KG1 (cell line): ENCODE measurements at regions not wholly inside any gene's neighbourhood (a gene's known extent, or its start where the extent isn't known, plus 50 kb on each side); places are given as distances from the start of the nearest gene placed in this dataset.

ENCODE experiments used
- DNase-seq: peaks from one replicate; lab custom pipeline; 2025; lab: John Stamatoyannopoulos, UW

DNA sequence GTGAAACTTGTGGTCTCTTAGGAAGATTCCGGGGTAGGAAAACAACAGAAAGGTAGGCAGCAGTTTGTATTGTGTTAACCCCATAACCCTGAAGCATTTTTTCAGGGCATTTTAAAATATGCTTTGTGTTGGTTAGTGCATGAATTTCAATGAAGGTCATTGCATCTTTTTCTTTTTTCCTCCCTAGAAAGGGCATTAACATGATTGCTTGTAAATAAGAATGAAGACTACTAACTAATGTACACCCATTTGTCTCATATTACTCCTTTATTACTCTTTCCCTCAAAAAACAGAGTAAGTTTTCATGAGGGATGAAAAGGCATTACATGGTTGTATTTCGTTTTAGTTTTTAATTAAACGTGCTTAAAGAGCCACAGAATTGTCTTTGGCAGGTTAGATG lies 141.4 kb downstream of the OGFRL1 start:
- DNase-seq = no peak

DNA sequence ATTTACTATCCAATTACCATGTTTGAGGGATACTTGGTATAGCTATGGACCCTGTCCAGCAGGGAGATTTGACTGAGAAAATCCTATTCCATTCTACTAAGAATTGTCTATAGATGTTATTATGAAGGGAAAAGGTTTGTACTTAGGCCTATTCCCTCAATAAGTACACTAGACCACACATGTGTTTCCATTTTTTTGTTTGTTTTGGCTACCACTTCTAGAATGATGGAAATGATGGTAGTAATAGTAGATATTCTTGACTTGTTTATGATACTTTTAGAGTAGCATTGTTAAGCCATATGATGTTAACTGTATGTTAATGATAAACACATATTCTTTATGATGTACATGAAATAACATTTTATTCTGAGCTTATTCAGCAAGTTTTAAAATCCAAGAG lies 144.8 kb downstream of the OGFRL1 start:
- DNase-seq = no peak

DNA sequence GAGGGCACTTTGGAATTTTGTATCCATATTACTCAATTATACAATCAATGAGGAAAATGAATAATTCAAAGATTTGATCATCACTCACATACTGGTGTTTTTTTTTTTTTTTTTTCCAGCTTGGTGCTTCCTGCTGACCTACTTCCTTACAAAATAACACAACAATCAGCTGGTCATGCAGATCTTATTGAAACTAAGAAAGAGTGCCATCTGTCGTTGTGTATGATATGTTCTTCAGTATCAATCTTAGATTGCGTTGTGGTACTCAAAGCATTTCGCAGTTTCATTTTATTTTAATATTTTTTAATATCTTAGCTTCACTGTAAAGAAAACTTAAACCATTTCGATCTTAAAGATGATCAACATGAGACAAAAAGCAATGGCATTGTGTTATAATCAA lies 155.6 kb downstream of the OGFRL1 start:
- no peak for DNase-seq

DNA sequence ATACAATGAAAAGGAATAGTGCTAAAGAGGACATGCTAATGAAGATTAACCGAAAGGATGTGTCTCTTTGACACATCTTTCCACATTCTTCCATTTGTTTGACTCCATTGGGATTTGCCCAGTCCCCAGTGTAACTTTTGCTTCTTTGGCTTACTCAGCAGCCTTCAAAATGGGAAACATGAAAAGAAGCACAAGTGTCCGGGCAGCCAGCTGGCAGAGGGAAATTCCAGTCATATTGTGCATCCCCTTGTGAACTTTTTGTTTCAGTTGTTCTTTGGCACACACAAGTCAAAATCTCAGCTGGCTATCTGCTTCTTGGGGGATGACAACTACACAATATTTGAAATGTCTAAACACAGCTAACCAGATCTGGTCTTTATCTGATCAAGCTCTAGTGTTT lies 157.4 kb downstream of the OGFRL1 start:
- DNase-seq = no peak

DNA sequence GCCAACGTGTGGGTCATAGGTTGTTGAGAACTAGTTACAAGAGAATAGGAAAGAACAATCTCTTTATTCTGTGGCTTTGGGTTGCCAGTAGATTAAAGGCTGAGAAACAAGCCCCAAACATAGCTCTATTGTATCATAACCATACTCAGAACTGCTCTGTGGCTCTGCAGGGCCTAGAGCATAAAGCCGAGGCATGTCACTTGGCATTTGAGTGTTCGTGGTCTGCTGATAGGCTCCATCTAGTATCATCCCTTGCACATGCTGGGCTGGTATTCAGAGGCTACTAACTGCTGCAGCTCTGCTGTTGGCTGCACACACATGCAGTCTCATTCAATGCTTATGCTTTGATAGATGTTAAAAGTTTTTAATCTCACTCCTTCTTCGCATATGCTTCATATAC lies 157.9 kb downstream of the OGFRL1 start:
- DNase-seq = no peak

DNA sequence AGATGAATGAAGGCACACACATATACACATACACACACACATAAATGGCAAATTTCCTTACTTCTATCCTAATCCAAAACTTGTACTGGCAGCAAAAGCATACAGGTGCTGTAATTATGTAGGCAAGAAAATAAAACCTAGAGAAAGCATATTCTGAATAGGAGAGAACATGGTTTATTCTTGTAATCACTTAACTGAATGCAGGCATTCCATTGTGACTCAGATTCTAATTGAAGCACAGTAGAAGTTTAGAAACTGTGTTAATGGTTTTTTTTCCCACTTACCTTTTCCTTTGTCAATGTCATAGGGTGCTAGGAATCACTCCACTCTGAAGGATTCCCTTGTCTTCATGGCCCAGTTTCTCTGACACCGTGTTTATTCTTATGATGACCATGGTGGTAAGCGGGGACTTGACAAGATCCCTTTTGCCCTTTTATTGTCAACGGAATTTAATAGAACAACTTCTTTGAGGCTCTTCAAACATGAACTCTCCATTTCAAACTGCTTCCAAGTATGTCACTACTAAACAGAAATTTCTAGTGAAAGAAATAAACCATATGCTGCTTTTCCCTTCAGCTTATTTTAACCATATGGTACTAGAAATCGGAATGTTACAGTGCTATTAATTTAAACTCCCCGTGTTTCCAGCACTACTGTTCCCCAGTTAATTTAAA lies 164.2 kb downstream of the OGFRL1 start:
- DNase-seq = no peak

DNA sequence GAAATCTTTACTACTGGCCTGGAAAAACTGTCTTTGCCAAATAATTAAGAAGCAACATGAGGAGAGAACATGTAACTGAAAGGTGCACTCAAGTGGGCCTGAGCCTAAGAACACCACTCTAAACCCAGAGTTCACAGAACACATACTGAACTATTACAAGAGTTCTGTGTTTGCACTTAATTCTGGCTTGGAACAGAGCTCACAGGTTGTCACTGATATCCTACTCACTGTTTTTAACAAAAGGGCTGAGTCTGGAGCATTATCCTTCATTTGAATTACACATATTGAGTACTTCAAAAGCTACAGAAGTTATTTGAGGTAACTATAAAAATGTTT lies 164.7 kb downstream of the OGFRL1 start:
- DNase-seq = no peak

DNA sequence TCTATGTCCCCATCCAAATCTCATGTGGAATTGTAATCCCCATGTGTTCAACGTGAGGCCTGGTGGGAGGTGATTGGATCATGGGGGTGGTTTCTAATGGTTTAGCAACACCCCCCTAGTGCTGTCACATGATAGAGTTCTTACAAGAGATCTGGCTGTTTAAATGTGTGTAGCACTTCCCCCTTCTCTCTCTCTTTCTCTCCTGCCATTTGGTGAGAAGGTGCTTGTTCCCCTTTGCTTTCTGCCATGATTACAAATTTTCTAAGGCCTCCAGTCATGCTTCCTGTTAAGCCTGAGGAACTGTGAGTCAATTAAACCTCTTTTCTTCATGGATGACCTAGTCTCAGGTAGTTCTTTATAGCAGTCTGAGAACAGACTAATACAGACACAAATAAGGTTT lies 165.4 kb downstream of the OGFRL1 start:
- no peak for DNase-seq

DNA sequence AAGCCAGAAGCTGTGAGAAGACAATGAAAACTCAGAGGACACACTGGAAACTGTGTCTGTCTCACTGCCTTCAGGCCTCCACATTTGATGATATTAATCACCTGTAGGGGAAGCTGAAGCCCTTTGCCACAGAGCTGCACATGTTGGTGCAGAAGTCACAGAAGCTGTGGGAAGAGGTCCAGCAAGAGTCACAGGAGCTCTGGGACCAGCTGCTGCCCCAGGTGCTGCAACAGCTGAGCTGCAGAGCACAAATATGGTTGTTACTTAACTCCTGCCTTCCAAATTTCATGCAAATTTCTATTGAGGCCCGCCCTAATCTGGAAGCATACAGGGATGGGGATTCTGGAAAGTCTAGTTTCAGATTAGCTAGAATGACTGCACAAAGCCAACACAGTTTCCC lies 169.3 kb downstream of the OGFRL1 start:
- no peak for DNase-seq

DNA sequence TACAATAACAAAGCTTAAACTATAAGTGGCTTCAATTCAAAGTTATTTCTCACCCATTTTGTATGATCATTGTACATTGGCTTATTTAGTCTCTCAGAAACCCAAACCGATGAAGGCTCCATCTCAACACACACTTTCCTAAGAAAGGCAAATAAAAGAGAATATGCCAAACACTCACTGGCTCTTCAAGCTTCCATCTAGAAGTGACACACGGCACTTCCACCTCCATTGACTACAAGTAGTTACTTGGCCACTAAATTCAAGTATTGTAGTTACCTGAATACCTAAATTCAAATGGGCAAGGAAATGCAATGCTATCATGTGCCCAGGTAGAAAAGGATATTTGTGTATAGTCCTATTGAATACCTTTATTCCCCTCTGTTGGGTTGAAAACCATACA lies 170.6 kb downstream of the OGFRL1 start:
- no peak for DNase-seq

DNA sequence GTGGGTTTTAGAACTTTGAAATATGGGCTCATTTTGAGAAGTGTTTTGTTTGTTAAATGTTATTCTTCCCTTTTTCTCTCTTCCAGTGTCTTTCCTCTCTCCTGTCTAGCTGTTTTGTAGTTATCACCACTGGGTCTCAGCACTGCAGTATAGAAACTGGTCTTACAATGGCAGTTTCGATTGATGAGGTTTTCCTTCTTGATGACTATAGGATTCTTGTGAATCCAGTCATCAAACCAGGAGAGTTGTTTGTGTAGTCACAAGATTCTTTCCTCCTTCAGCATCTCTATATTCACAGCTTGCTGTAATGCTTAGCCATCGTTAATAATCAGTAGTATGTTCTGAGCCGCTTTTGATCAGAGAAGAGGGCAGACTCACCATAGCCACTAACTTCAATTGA lies 172.3 kb downstream of the OGFRL1 start:
- no peak for DNase-seq

DNA sequence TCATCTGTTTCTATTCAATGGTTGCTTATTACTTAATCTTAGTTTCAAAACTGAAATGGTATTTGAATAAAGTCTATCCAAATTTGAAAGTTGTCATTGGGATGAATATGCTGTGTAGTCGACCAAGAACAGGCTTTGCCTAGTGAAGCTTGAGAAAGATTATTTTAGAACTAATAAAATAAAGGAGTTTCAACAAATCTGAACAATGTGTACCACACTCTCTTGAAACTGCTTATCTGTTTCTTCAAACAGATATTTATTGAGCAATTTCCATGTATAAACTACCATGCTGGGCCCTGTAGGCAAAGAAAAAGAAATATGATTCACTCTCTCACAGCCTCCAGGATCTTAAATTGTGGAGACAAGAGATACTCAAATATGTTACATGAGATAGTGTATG lies 174.4 kb downstream of the OGFRL1 start:
- no peak for DNase-seq

DNA sequence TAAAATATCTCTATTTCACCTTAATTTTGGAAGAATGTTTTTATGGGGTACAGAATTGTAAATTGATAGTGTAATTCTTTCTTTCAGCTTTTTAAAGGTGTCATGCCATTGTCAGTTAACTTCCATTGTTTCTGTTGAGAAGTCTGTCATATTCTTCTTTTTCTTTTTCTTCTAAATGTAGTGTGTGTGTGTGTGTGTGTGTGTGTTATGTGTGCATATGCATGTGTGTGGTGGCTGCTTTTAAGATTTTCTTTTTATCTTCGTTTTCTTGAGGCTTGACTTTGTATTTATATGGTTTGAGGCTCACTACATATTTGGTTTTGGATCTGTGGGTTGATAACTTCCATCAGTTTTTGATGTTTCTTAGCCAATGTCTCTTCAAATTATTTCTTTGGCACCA lies 176.5 kb downstream of the OGFRL1 start:
- DNase-seq = no peak

DNA sequence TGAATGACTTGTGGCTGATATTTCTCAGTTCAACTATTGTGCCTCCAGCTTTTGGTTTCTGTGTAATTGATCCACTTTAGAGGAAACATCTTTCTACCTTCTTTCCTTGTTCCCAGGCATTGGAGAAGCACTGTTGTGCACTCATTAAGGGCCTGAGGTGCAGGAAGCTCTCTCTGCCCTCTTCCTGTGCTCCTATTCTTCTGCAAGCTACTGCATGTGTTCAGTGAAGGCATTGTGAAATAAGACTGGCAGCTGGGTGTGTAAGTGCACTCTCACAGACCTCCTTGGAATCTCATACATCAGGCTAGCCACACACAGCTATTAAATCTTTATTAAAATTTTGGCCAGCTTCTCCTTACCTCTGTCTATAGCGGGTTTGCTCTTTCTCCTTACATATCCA lies 177.8 kb downstream of the OGFRL1 start:
- no peak for DNase-seq

DNA sequence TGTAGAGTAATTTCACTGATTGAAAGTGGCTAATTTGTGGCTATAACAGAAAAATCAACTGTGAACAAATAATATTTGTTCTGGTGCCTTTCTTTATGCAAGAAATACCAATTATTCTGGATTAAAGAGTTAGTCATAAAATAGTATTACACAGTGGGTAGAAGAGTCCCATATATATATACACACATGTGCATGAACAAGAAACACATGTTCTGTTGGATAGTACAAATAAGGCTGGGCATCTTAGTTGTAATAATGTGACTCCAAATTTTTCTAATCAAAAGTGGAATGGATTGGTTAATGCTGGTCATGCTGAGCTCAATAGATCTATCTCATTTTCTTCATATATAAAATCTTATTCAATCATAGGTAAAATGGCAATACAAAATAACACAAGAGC lies 179.4 kb downstream of the OGFRL1 start:
- DNase-seq = no peak

DNA sequence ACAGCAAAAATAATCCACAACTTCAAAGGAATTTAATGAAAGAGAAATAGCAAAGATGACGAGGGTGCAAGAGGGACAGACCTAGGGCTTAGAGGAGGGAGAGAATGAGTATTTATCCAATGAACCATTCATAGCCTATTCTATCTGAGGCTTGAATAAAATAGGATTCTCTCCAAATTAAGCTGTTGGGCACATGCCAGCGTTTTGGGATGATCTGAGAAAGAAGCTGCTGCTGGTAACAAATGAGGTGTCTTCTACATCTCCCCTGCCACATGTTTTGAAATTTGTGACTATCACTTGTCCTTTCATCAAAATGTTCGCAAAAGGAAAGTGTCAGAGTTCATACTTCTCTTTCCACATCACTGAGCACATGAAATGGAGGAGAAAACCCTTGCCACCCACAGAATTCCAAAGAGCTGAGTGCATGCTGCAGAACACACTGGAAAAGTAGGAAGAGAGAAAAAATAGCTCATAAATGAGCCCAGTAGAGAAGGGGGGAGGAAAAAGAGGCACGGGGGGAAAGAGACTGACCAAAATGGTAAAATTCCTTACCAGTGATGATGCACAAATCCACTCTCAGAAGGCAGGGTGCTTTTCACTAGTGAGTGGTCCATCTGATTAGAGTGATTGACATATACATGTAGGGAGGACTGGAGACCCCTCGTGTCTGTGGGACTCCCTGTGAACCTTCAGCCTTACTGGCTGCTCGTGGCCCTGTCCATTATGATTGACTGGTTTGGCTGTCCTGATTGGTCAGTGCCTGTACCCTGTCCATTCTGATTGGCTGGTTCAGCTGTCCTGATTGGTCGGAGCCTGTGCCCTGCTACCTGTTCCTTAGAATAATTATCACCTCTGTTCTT lies 180.5 kb downstream of the OGFRL1 start:
- no peak for DNase-seq

DNA sequence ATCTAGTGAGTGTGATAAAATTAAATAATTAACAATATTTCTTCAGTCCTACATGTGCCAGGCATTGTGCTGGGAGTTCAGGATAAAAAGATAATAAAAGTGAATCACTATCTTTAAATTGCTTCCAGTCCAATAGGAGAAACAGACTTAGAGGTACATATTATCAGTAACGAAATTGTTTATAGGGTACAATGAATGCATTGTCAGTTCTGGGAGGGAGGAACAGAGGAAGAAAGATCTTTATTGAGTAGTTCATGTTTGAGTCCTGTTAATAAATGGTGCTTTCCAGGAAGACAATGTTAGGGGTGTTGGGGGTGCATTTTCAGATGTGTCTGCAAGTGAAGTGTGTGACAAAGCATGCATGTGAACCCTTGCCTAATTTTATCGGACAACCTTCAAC lies 183.1 kb downstream of the OGFRL1 start:
- no peak for DNase-seq

DNA sequence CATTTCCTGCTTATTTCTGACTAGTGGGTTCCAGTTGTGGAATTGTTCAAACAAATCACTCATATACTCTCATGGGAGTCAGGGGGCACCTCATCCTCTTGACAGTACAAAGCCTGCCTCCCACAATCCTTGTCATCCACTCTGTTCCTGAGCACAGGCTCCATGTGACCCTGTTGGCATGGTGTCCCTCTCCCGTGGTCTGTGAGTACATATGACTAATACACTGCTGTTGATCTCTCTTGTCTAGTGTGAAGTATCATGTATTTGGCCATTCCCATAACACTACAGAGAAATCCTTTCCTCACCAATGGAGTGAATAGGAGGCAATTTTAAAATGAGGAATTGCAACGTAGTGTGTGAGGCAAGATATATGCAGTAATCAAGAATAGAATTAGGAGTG lies 185.3 kb downstream of the OGFRL1 start:
- DNase-seq = no peak

DNA sequence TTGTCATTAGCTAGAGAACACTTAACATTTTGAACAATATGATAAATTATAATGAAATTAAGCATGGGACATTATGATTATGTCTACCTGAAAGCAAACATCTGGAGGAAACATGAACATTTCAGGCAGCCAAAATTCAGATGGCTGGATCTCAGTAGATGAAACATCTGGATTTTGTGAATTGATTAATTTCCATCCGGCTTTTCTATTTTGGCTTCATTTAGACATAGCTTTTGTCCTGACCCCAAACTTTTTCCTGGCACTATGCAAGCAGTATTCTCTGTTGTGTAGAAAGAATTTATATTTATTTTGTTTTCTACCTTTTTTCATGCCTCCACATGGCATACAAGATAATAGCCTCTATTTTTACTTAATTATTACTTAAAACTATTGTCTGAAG lies 186.3 kb downstream of the OGFRL1 start:
- no peak for DNase-seq

DNA sequence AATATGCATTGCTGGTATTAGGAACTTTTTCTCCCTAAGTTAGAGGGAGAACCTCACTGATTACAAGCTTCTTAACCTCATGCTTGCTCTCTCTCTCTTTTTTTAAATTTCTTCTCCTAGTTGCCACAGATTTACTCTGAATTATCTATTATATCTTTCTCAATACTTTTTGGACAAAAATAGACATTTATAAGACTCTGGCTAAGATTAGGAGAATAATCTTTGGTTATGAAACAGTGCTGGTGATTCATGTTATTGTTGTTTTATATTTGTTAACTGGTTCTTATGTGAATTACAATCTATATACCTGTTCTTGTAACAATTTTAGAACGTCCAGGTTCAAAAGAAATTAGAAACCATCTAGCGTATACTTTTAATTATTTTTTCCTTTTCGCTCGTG lies 187.8 kb downstream of the OGFRL1 start:
- no peak for DNase-seq

DNA sequence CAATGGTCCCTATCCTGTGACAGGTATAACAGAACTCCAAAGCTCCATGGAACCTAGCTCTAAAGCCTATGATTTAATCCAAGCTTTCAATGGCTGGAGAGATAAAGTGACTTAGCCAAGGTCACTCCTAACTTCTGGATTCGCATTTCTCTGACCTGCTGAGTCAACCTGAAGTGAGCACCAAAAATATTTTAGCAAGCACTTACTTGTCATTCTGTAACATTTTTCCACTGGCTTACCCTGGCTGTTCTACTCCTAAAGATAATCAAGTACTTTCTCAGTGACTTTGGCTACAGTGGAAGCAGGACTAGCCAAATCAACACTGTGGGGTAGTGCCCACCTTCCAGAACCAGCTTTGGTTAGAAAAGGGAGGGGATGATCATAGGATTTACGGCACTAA lies 188.3 kb downstream of the OGFRL1 start:
- DNase-seq = no peak

DNA sequence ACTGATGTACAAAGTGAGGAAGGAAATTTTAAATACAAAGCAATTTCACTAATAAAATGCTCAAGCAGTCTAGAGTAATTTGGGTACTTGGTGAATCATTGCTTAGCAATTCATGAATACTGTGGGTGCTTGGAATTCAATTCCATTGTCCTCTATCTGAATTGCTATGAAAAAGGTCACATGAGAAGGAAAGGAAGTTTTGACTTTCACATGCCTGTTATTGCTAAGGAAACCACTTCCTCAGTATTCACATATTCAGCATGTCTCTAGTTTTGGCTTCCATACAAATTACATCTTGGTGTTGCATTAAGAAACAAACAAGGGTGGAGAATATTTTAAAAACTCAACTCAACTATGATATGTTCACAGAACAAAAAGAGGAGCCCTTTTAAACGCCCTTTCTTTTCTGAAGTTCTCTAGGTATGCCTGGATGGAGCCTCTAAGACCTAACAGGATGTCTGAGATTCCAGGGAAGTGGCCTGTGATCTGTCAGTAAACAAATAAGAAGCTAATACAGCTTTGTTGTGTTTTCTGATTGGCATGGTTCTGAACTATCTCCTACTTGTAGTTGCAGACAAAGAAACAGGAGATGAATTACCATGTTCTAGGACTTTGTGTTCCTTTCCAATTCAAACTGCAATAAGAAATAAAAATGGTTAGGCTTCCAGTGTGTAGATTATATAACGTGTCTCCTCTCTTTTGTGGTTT lies 190.4 kb downstream of the OGFRL1 start:
- DNase-seq = no peak

DNA sequence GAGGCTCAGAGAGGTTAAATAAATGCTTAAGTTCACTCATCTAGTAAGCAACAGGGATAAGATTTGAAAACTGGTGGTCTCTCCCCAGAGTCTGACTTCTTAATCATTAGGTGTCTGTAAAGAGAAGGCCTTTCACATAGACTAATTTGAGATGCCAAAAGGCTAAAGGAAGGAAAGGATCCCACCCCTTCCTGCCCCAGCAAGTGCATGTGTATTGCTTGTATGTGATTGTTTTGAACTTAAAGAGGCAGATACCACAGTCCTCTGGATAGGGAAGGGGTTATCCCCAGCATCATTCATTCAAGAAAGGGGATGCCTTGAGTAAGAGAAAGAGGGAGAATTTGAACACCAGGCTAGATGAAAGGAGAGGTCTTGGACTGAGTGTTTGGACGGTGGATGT lies 192.0 kb downstream of the OGFRL1 start:
- DNase-seq = no peak
